GM18870 (cell line): ENCODE measurements at regions not wholly inside any gene's neighbourhood (a gene's known extent, or its start where the extent isn't known, plus 50 kb on each side); places are given as distances from the start of the nearest gene placed in this dataset.
"Not testable (repeated sequence)": the region's sequence is repeated elsewhere in the genome, so short reads cannot be mapped to it uniquely, and the experiment has no call there.

ENCODE experiments used
- ATAC-seq: cut with Tn5 transposase; IDR thresholded peaks from one replicate; pipeline ENCODE4 v1.9.1; 2021; ENCODE audit warnings: moderate library complexity; ENCODE audit not compliant: unreplicated experiment

DNA sequence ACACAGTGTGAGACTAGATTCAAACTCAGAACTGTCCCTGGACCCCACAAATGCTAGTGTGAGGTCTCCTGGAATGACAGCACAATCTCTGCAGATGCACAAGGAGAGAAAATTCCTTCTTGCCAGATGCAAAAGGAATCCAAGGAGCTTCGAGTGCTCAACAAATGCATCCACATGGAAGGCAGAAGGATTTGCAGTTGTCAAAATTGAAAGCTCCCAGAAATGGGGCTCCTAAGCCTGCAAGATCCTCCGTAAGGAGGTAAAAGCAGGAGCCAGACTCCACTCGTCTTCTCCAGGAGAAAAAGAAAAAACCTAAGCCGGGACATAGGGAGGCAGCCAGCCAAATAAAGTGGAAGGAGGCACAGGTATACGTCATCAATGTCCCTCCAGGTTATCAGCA lies 355.0 kb upstream of the KLHL29 start:
- ATAC-seq = no peak

- ATAC-seq = no peak
These were observed 350.0 kb upstream of the KLHL29 start for GRCh38 chr2:23034996-23035395.

DNA sequence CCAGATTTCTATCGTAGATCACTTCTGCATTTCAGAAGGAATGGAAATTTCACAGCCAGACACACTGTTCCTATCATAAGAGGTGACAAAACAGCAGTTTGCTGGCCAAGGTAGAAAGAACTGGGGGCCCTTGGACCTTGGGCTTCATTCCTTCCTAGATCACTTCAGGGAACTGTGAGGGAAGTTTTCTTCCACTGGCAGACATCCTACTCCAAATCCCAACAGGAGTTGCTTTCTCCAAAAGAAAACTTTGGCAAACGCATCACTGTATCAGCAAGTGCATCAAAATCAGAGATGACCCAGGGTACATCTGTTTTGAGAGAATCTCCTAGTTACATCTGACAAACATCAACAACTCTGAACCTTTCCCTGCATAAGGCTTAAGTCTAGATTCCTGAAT lies 348.4 kb upstream of the KLHL29 start:
- ATAC-seq = no peak

DNA sequence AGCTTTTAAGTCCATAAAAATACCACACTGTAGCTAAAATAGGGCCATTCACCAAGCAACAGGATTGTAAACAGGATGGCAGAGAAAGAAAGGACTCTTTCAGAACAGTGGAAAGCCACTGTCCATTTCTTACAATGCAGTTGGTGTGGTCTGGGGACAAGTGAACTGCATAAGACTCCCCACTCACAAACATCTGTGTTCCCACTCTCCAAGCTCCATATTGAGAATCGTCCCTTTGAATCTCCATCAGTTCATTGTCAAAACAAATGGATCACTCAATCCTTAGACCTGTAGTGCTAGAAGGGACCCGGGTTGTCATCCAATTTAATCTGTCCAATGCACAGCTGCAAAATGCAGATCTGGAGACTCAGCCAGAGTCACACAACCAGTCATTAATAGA lies 347.4 kb upstream of the KLHL29 start:
- ATAC-seq = no peak

DNA sequence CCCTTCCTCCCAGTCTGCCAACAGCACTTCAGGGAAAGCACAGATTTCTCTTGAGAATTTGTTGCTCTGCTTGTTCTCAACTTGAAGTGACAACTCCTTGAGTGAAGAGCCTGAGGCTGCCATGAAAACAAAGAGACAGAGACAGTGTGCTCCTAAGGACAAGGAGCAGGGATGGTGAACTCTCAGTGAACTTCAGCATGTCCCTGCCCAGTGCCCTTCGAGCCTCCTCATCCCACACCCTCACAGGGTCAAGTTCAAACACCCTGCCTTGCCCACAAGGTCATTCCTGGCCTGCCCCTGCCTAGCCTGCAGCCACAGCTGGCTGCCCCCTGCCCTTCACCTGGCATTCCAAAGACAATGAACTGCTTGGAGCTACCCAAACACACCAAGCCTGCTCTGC lies 343.5 kb upstream of the KLHL29 start:
- ATAC-seq = no peak

- ATAC-seq = no peak
These were observed 342.6 kb upstream of the KLHL29 start for GRCh38 chr2:23042216-23042906.

GRCh38 chr2:23050388-23050787 lies 334.6 kb upstream of the KLHL29 start:
- no peak for ATAC-seq

DNA sequence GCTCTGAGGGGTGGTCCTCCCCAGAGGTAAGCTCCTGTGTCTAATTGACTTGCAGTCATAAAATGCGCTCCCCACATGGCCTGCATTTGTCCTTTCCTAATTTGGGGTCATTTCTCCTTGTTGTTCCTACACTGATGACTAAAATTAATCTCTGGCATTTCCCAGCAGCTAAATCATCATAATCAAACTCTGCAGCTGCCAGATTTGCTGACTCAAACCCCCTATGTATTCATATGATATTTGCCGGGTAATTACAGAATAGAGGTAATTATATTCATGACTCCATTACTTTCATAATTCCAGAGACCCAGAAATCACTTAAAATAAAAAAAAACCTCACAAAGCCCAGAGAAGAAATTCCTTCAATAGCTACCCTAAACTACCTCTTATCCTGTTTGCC lies 331.4 kb upstream of the KLHL29 start:
- ATAC-seq = no peak

DNA sequence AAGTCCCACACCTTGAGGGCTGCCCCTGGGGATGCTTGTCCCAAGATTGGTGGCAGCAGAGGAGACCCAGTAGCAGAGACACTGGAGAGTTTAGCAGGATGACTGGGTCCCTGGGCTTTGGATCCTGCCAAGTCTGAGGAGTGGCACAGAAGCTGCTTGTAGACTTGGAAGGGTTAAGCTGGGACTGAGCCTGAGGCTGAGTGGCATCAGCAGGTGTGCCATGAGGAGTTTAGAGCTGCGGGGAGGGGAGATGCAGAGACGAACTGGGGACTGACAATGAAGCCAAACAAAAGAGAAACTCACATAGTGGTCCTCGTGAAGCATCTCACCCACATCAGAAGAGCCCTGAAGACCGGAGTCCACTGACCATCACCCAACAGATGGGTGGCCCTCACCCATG lies 329.7 kb upstream of the KLHL29 start:
- no peak for ATAC-seq

DNA sequence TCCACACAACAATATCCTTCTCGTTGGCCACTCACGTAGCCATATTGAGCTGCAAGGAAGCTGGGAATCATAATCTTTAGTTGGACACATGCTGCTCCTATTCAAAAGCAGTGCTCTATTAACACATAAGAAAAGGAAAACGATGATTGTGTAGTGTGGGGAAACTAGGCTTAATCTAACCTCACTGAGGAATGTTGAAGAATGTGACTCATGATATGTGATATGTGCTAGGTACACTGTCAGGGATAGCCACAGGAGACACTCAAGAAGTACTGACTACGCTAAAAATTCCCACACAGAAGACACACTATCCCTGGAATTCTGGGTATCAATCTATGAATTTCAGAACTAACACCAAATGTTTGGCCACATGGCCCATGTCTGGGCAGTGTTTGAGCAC lies 328.1 kb upstream of the KLHL29 start:
- ATAC-seq = not testable (repeated sequence)

- no peak for ATAC-seq
These were observed 326.5 kb upstream of the KLHL29 start for GRCh38 chr2:23058435-23058834.

GRCh38 chr2:23065210-23065609 lies 319.8 kb upstream of the KLHL29 start:
- ATAC-seq = no peak

GRCh38 chr2:23065936-23066335 lies 319.0 kb upstream of the KLHL29 start:
- ATAC-seq = no peak

- no peak for ATAC-seq
These were observed 318.3 kb upstream of the KLHL29 start for GRCh38 chr2:23066686-23067085.

GRCh38 chr2:23069156-23069555 lies 315.8 kb upstream of the KLHL29 start:
- ATAC-seq = no peak

DNA sequence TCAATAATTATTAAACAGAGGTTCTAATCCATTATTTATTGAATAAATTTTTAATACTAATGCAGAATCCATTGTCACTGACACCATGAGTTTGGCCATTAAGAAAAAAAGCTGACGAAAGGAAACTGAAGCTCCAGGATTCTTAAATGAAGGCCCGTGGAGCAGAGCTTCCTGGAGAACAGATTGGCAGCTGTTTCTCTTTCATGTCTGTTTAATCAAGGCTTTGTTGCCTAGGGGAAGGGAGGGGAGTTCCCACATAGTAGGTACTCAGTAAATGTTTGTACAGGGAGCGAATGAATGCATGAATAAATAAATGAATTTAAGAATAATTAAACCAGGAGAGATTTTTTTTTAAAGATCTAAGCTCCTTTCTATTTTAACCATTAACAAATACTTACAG lies 315.1 kb upstream of the KLHL29 start:
- ATAC-seq = no peak

DNA sequence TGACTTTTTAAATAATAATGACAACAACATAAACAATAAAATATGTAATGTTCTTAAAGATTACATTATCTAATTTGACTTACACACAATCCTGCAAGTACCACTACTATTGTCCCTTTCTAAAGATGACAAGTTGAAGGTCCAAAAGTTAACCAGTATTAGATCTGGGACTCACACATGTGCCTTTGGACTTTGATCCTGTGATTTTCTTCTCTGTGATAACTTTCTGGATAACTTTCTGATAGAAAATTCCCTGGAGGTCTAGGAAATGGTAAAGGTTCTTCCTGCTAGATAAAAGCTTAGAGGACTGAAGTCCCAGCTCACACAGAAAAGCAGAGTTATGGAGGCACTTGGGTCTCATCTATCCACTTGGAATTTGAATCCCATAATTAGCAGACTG lies 311.9 kb upstream of the KLHL29 start:
- no peak for ATAC-seq

DNA sequence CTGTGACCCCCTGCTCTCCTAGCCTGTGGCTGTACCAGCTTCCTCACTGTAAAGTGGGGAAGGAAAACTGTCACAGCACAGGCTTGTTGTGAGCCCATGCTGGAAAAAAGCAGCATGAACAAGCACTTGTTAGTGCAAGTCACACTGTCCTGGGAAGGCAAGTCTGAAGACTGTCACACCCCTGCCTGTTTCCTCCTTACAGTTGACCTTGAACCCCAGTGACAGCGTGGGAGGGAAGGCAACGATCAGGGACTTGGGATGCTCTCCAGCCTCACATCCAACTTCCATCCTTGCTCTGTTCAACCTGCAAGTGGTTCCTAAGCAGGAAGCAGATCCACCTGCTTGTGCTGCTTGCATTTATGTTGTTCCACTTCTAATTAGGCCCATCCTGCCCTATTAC lies 311.3 kb upstream of the KLHL29 start:
- no peak for ATAC-seq

- no peak for ATAC-seq
These were observed 307.4 kb upstream of the KLHL29 start for GRCh38 chr2:23077596-23077995.

- ATAC-seq = no peak
These were observed 306.1 kb upstream of the KLHL29 start for GRCh38 chr2:23078784-23079434.

GRCh38 chr2:23083966-23084365 lies 301.0 kb upstream of the KLHL29 start:
- ATAC-seq = no peak

GRCh38 chr2:23091019-23091418 lies 294.0 kb upstream of the KLHL29 start:
- ATAC-seq = no peak

DNA sequence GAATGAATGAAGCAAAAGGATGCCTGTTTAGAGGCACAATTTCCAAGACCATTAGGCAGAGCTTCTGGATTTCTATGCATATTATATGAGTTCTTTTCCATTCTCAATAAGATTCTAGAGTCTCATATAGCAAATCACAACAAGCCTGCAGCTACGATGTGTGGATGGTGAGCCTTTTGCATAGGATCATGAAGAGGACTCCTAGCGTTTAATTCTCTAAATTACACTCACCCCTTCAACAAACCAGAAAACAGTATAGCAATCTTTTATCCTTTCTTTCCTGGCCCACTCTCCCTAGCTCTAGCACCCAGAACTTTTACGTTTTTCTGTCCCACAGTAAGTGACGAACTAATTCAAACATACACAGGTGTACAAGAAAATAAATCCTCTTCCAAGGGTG lies 293.1 kb upstream of the KLHL29 start:
- no peak for ATAC-seq
